Lower lobe of right lung (tissue), 2 donors: ENCODE measurements at regions not wholly inside any gene's neighbourhood (a gene's known extent, or its start where the extent isn't known, plus 50 kb on each side); places are given as distances from the start of the nearest gene placed in this dataset.
"Not testable (repeated sequence)": the region's sequence is repeated elsewhere in the genome, so short reads cannot be mapped to it uniquely, and the experiment has no call there.

Source experiments
- ATAC-seq, 2 donors: fragments of 200-7000 bp; cut with Tn5 transposase; one replicate each; pipeline ENCODE4 v1.9.1; 2020 to 2022; ENCODE audit warnings: mild to moderate bottlenecking in 2 of 2, moderate library complexity in 2 of 2
- DNase-seq: peaks from one replicate; pipeline ENCODE4 v3.0.0-alpha.2; 2020
- H3K27ac ChIP-seq: fragments of 200-600 bp; one replicate; pipeline ENCODE4 v1.8.0; 2022
- H3K27me3 ChIP-seq: fragments of 200-600 bp; one replicate; pipeline ENCODE4 v1.8.0; 2022; ENCODE audit warnings: low read depth
- H3K36me3 ChIP-seq: fragments of 200-600 bp; one replicate; pipeline ENCODE4 v1.8.0; 2022; ENCODE audit warnings: mild to moderate bottlenecking
- H3K4me1 ChIP-seq: fragments of 200-600 bp; one replicate; pipeline ENCODE4 v1.8.0; 2022
- H3K4me3 ChIP-seq: fragments of 200-600 bp; one replicate; pipeline ENCODE4 v1.8.0; 2022; ENCODE audit warnings: mild to moderate bottlenecking
- H3K9me3 ChIP-seq: fragments of 200-600 bp; one replicate; pipeline ENCODE4 v1.8.0; 2022
- CTCF ChIP-seq: fragments of 200-600 bp; IDR thresholded peaks from one replicate; pipeline ENCODE4 v1.8.0; 2022; ENCODE audit warnings: antibody characterized with exemption, mild to moderate bottlenecking
- intact Hi-C: fragments of 100-400 bp; cut with DNase I; formaldehyde crosslinking; loops from one replicate; pipeline ENCODE4 v1.11.0; 2022
- donor health status: DM: no; HTN: yes; CAD: no; lungs with severe emphysema.

GRCh38 chr9:135179041-135179440 is 91.6 kb downstream of the OLFM1 start:
- no peak for DNase-seq
- TF ChIP-seq CTCF: no peak
- Histone ChIP-seq H3K27me3 (peaks cover 8% of the 10 kb centered on the region), H3K9me3 (no peaks in the 10 kb centered on the region), H3K27ac (no peak overlapping the region), H3K4me1 (no peaks in the 10 kb centered on the region), H3K4me3 (no peak overlapping the region), H3K36me3 (no peaks in the 10 kb centered on the region)
- no peak for ATAC-seq
- intact Hi-C loops: no loop called here

GRCh38 chr9:135179976-135180375 is 92.5 kb downstream of the OLFM1 start:
- no peaks in the 10 kb centered on the region for H3K9me3 ChIP-seq
- H3K4me3 ChIP-seq: no peak overlapping the region
- peaks cover 16% of the 10 kb centered on the region for H3K27me3 ChIP-seq
- no peak overlapping the region for H3K27ac ChIP-seq
- no peaks in the 10 kb centered on the region for H3K4me1 ChIP-seq
- H3K36me3 ChIP-seq: no peaks in the 10 kb centered on the region
- ATAC-seq (no peak), DNase-seq (no peak)
- intact Hi-C loops: no loop called here
- TF ChIP-seq CTCF: no peak

- Histone ChIP-seq H3K27ac (no peak overlapping the region), H3K4me3 (no peak overlapping the region), H3K36me3 (no peaks in the 10 kb centered on the region), H3K27me3 (peaks cover 21% of the 10 kb centered on the region), H3K4me1 (no peaks in the 10 kb centered on the region), H3K9me3 (no peaks in the 10 kb centered on the region)
- intact Hi-C loops: no loop called here
- TF ChIP-seq CTCF: no peak
- no peak for ATAC-seq
- DNase-seq: no peak
Measured at GRCh38 chr9:135180586-135180985, 93.1 kb downstream of the OLFM1 start.

- no peaks in the 10 kb centered on the region for H3K9me3 ChIP-seq
- no peaks in the 10 kb centered on the region for H3K4me1 ChIP-seq
- no peak overlapping the region for H3K27ac ChIP-seq
- ATAC-seq: no peak
- DNase-seq: no peak
- H3K4me3 ChIP-seq: no peak overlapping the region
- intact Hi-C loops: no loop called here
- TF ChIP-seq CTCF: no peak
- no peaks in the 10 kb centered on the region for H3K36me3 ChIP-seq
- peaks cover 26% of the 10 kb centered on the region for H3K27me3 ChIP-seq
Measured at GRCh38 chr9:135181336-135181735, 93.9 kb downstream of the OLFM1 start.

GRCh38 chr9:135181841-135182240 is 94.4 kb downstream of the OLFM1 start:
- ATAC-seq, H3K9me3 ChIP-seq, H3K27ac ChIP-seq, intact Hi-C loops, H3K36me3 ChIP-seq, DNase-seq, H3K4me1 ChIP-seq, H3K4me3 ChIP-seq: not testable (repeated sequence)
- H3K27me3 ChIP-seq: peaks cover 28% of the 10 kb centered on the region

- H3K9me3 ChIP-seq: no peaks in the 10 kb centered on the region
- no peak for TF ChIP-seq CTCF
- H3K4me1 ChIP-seq: no peaks in the 10 kb centered on the region
- H3K27ac ChIP-seq: no peak overlapping the region
- intact Hi-C loops: no loop called here
- no peaks in the 10 kb centered on the region for H3K36me3 ChIP-seq
- H3K4me3 ChIP-seq: no peak overlapping the region
- DNase-seq: no peak
- peaks cover 32% of the 10 kb centered on the region for H3K27me3 ChIP-seq
- no peak for ATAC-seq
Measured at GRCh38 chr9:135183069-135183468, 95.6 kb downstream of the OLFM1 start.
